Activated naive CD8-positive, alpha-beta T cell (primary cell): ENCODE measurements at regions not wholly inside any gene's neighbourhood (a gene's known extent, or its start where the extent isn't known, plus 50 kb on each side); places are given as distances from the start of the nearest gene placed in this dataset.

Experiments
- H3K27ac Mint-ChIP-seq: one replicate; pipeline ENCODE4 v1.8.0; 2021; ENCODE audit warnings: mixed read lengths
- H3K27me3 Mint-ChIP-seq: one replicate; pipeline ENCODE4 v1.8.0; 2021; ENCODE audit warnings: mixed read lengths
- H3K36me3 Mint-ChIP-seq: one replicate; pipeline ENCODE4 v1.8.0; 2021; ENCODE audit warnings: mixed read lengths
- H3K4me1 Mint-ChIP-seq: one replicate; pipeline ENCODE4 v1.8.0; 2021; ENCODE audit warnings: low read depth, mixed read lengths
- H3K4me3 Mint-ChIP-seq: one replicate; pipeline ENCODE4 v1.8.0; 2021; ENCODE audit warnings: mild to moderate bottlenecking, mixed read lengths
- H3K9me3 Mint-ChIP-seq: one replicate; pipeline ENCODE4 v1.8.0; 2021; ENCODE audit warnings: low read depth, mixed read lengths

GRCh38 chr5:54634089-54634488 is 116.5 kb downstream of the SNX18 start:
- peaks cover 8% of the 10 kb centered on the region for H3K9me3 Mint-ChIP-seq
- no peak overlapping the region for H3K4me3 Mint-ChIP-seq
- no peaks in the 10 kb centered on the region for H3K27me3 Mint-ChIP-seq
- H3K36me3 Mint-ChIP-seq, result peaks cover 7% of the 10 kb centered on the region
- H3K27ac Mint-ChIP-seq, result no peak overlapping the region
- H3K4me1 Mint-ChIP-seq, result peaks cover 22% of the 10 kb centered on the region

GRCh38 chr5:54632131-54632701 is 114.7 kb downstream of the SNX18 start:
- H3K27me3 Mint-ChIP-seq, result no peaks in the 10 kb centered on the region
- peaks cover 7% of the 10 kb centered on the region for H3K36me3 Mint-ChIP-seq
- H3K27ac Mint-ChIP-seq, result no peak overlapping the region
- H3K4me3 Mint-ChIP-seq, result no peak overlapping the region
- peaks cover 8% of the 10 kb centered on the region for H3K9me3 Mint-ChIP-seq
- peaks cover 7% of the 10 kb centered on the region for H3K4me1 Mint-ChIP-seq

- no peak overlapping the region for H3K4me3 Mint-ChIP-seq
- peaks cover 1% of the 10 kb centered on the region for H3K4me1 Mint-ChIP-seq
- no peak overlapping the region for H3K27ac Mint-ChIP-seq
- H3K27me3 Mint-ChIP-seq, result no peaks in the 10 kb centered on the region
- H3K36me3 Mint-ChIP-seq, result peaks cover 7% of the 10 kb centered on the region
- peaks cover 8% of the 10 kb centered on the region for H3K9me3 Mint-ChIP-seq
These were observed 113.3 kb downstream of the SNX18 start for GRCh38 chr5:54630738-54631359.

- H3K27me3 Mint-ChIP-seq, result no peaks in the 10 kb centered on the region
- no peak overlapping the region for H3K27ac Mint-ChIP-seq
- peaks cover 8% of the 10 kb centered on the region for H3K9me3 Mint-ChIP-seq
- peaks cover 7% of the 10 kb centered on the region for H3K36me3 Mint-ChIP-seq
- H3K4me3 Mint-ChIP-seq, result no peak overlapping the region
- peaks cover 3% of the 10 kb centered on the region for H3K4me1 Mint-ChIP-seq
These were observed 111.6 kb downstream of the SNX18 start for GRCh38 chr5:54629115-54629514.

- Mint-ChIP-seq H3K4me3 (no peak overlapping the region), H3K27ac (no peak overlapping the region), H3K36me3 (peaks cover 7% of the 10 kb centered on the region), H3K27me3 (no peaks in the 10 kb centered on the region), H3K4me1 (peaks cover 3% of the 10 kb centered on the region), H3K9me3 (peaks cover 8% of the 10 kb centered on the region)
These were observed 110.5 kb downstream of the SNX18 start for GRCh38 chr5:54628050-54628449.

GRCh38 chr5:54626407-54626806 is 108.8 kb downstream of the SNX18 start:
- Mint-ChIP-seq H3K9me3 (peaks cover 8% of the 10 kb centered on the region), H3K27ac (no peak overlapping the region), H3K27me3 (no peaks in the 10 kb centered on the region), H3K4me3 (no peak overlapping the region), H3K4me1 (peaks cover 3% of the 10 kb centered on the region), H3K36me3 (peaks cover 7% of the 10 kb centered on the region)

GRCh38 chr5:54624805-54625568 is 107.4 kb downstream of the SNX18 start:
- Mint-ChIP-seq H3K9me3 (peaks cover 6% of the 10 kb centered on the region), H3K27ac (no peak overlapping the region), H3K4me3 (no peak overlapping the region), H3K4me1 (peaks cover 3% of the 10 kb centered on the region), H3K27me3 (no peaks in the 10 kb centered on the region), H3K36me3 (peaks cover 7% of the 10 kb centered on the region)

GRCh38 chr5:54621709-54622108 is 104.2 kb downstream of the SNX18 start:
- Mint-ChIP-seq H3K4me1 (peaks cover 10% of the 10 kb centered on the region), H3K27me3 (no peaks in the 10 kb centered on the region), H3K4me3 (no peak overlapping the region), H3K36me3 (no peaks in the 10 kb centered on the region), H3K27ac (no peak overlapping the region), H3K9me3 (no peaks in the 10 kb centered on the region)

GRCh38 chr5:54621048-54621447 is 103.5 kb downstream of the SNX18 start:
- Mint-ChIP-seq H3K9me3 (no peaks in the 10 kb centered on the region), H3K36me3 (no peaks in the 10 kb centered on the region), H3K27me3 (no peaks in the 10 kb centered on the region), H3K4me1 (peaks cover 10% of the 10 kb centered on the region), H3K4me3 (no peak overlapping the region), H3K27ac (no peak overlapping the region)

GRCh38 chr5:54620141-54620933 is 102.8 kb downstream of the SNX18 start:
- no peaks in the 10 kb centered on the region for H3K27me3 Mint-ChIP-seq
- no peak overlapping the region for H3K4me3 Mint-ChIP-seq
- H3K27ac Mint-ChIP-seq, result no peak overlapping the region
- no peaks in the 10 kb centered on the region for H3K36me3 Mint-ChIP-seq
- H3K4me1 Mint-ChIP-seq, result peaks cover 13% of the 10 kb centered on the region
- no peaks in the 10 kb centered on the region for H3K9me3 Mint-ChIP-seq

- Mint-ChIP-seq H3K27me3 (no peaks in the 10 kb centered on the region), H3K4me1 (peaks cover 14% of the 10 kb centered on the region), H3K27ac (no peak overlapping the region), H3K4me3 (no peak overlapping the region), H3K36me3 (no peaks in the 10 kb centered on the region), H3K9me3 (no peaks in the 10 kb centered on the region)
These were observed 102.2 kb downstream of the SNX18 start for GRCh38 chr5:54619731-54620130.

- H3K36me3 Mint-ChIP-seq, result no peaks in the 10 kb centered on the region
- H3K9me3 Mint-ChIP-seq, result no peaks in the 10 kb centered on the region
- H3K27ac Mint-ChIP-seq, result peak overlapping the region; percentile 29
These were observed 99.1 kb downstream of the SNX18 start for GRCh38 chr5:54616518-54617220.

GRCh38 chr5:54616031-54616430 is 98.5 kb downstream of the SNX18 start:
- Mint-ChIP-seq H3K9me3 (no peaks in the 10 kb centered on the region), H3K4me3 (no peak overlapping the region)

More at GRCh38 chr5:54616518-54617220, 99.1 kb downstream of the SNX18 start:
- H3K4me3 Mint-ChIP-seq, result no peak overlapping the region
- H3K27me3 Mint-ChIP-seq, result no peaks in the 10 kb centered on the region
- H3K4me1 Mint-ChIP-seq, result peaks cover 15% of the 10 kb centered on the region

GRCh38 chr5:54615381-54615780 is 97.8 kb downstream of the SNX18 start:
- H3K27ac Mint-ChIP-seq, result no peak overlapping the region
- no peaks in the 10 kb centered on the region for H3K9me3 Mint-ChIP-seq
- H3K4me1 Mint-ChIP-seq, result peaks cover 25% of the 10 kb centered on the region
- H3K4me3 Mint-ChIP-seq, result no peak overlapping the region
- H3K36me3 Mint-ChIP-seq, result no peaks in the 10 kb centered on the region
- H3K27me3 Mint-ChIP-seq, result no peaks in the 10 kb centered on the region

More at GRCh38 chr5:54616031-54616430, 98.5 kb downstream of the SNX18 start:
- peaks cover 18% of the 10 kb centered on the region for H3K4me1 Mint-ChIP-seq
- H3K27ac Mint-ChIP-seq, result no peak overlapping the region
- H3K36me3 Mint-ChIP-seq, result no peaks in the 10 kb centered on the region
- H3K27me3 Mint-ChIP-seq, result no peaks in the 10 kb centered on the region
